HFFc6 (cell line): ENCODE measurements at regions not wholly inside any gene's neighbourhood (a gene's known extent, or its start where the extent isn't known, plus 50 kb on each side); places are given as distances from the start of the nearest gene placed in this dataset.

ENCODE experiments used
- DNase-seq: peaks from one replicate; pipeline ENCODE4 v3.0.0-alpha.2; 2018
- H3K27ac Mint-ChIP-seq: 2 replicates; pipeline ENCODE4 v1.8.0; 2020; ENCODE audit warnings: mild to moderate bottlenecking, mixed read lengths
- H3K27me3 Mint-ChIP-seq: 2 replicates; pipeline ENCODE4 v1.8.0; 2021; ENCODE audit warnings: mild to moderate bottlenecking, moderate library complexity, mixed read lengths; ENCODE audit not compliant: insufficient read depth
- H3K36me3 Mint-ChIP-seq: 2 replicates; pipeline ENCODE4 v1.8.0; 2021; ENCODE audit warnings: low read depth, mixed read lengths
- H3K4me1 Mint-ChIP-seq: 2 replicates; pipeline ENCODE4 v1.8.0; 2020; ENCODE audit warnings: low read depth, mixed read lengths
- H3K4me3 Mint-ChIP-seq: 2 replicates; pipeline ENCODE4 v1.8.0; 2020; ENCODE audit warnings: mild to moderate bottlenecking, moderate library complexity, mixed read lengths
- H3K9me3 Mint-ChIP-seq: 2 replicates; pipeline ENCODE4 v1.8.0; 2020; ENCODE audit warnings: mild to moderate bottlenecking, mixed read lengths
- TF ChIP-seq, protein P1 (sequence below): fragments of 200-600 bp; sonication (generic); IDR thresholded peaks from 2 replicates; pipeline ENCODE4 v1.5.0; 2021; ENCODE audit warnings: antibody characterized with exemption, mild to moderate bottlenecking

DNA sequence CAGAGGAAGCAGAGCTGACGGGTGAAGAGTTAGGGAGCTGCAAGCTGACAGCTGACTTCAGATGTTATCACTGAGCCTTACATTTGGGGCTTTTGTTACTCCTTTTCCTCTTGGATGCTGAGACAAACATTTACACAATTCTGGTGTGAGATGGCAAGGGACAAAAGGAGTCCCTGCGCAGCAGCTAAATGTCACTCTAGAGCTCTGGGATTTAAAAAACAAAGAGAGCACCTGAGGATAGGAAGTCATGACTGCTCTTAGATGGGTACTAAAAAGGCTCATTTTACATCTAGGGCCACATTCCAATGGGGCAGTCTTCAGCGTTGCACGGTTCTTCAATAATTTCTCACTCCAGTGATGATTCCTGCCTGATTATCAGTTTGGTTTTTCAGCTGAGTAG, 204.5 kb downstream of the RAB38 start:
- Mint-ChIP-seq H3K27me3 (peaks cover 3% of the 10 kb centered on the region; the same call in 1 of the 2 replicates), H3K27ac (no peak overlapping the region), H3K9me3 (no peaks in the 10 kb centered on the region), H3K4me3 (no peak overlapping the region), H3K36me3 (no peaks in the 10 kb centered on the region), H3K4me1 (no peaks in the 10 kb centered on the region)
- DNase-seq: no peak
- TF ChIP-seq, protein P1, sequence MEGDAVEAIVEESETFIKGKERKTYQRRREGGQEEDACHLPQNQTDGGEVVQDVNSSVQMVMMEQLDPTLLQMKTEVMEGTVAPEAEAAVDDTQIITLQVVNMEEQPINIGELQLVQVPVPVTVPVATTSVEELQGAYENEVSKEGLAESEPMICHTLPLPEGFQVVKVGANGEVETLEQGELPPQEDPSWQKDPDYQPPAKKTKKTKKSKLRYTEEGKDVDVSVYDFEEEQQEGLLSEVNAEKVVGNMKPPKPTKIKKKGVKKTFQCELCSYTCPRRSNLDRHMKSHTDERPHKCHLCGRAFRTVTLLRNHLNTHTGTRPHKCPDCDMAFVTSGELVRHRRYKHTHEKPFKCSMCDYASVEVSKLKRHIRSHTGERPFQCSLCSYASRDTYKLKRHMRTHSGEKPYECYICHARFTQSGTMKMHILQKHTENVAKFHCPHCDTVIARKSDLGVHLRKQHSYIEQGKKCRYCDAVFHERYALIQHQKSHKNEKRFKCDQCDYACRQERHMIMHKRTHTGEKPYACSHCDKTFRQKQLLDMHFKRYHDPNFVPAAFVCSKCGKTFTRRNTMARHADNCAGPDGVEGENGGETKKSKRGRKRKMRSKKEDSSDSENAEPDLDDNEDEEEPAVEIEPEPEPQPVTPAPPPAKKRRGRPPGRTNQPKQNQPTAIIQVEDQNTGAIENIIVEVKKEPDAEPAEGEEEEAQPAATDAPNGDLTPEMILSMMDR: no peak

DNA sequence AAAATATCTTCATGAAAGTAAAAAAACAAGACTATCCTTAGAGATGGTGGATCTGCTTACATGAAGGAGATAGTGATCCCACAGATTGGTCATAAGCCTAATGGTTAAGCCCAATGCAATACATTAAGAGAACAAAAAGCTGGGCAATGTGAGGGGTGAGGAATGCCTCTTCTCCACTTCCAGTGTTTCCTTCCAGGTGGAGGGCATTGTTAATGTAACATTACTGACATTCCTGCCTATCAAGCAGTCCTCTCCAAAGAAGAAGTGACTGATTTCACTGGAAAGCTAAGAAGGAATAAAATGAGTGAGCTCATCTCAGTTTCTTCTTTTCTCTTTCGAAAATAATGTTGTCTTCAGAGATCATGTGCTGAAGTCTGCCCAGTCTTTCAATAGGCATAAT, 207.8 kb downstream of the RAB38 start:
- H3K4me1 Mint-ChIP-seq: no peaks in the 10 kb centered on the region
- no peak for DNase-seq
- no peaks in the 10 kb centered on the region for H3K36me3 Mint-ChIP-seq
- H3K4me3 Mint-ChIP-seq: no peak overlapping the region
- H3K9me3 Mint-ChIP-seq: no peaks in the 10 kb centered on the region
- peaks cover 3% of the 10 kb centered on the region; the same call in 1 of the 2 replicates for H3K27me3 Mint-ChIP-seq
- H3K27ac Mint-ChIP-seq: no peak overlapping the region
- TF ChIP-seq, protein P1: no peak

DNA sequence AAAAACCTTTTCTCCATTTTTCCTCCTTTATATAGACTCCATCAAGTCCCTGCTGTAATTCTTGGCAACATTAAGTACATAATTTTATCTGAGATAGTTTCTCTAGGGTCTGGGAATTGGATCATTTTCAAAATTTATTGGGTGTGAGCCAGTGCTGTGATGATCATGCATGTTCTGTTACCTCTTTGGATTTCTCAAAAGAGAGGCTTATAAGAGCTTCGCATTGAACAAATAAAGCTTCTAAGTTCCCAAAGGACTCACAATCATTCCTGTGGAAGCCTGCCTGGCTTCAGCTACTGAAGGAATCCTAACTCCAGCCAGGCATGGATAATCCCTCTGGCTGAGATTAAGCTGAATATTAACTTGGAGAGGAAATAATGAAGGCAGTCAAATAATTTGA, 208.5 kb downstream of the RAB38 start:
- H3K9me3 Mint-ChIP-seq: no peaks in the 10 kb centered on the region
- no peaks in the 10 kb centered on the region for H3K4me1 Mint-ChIP-seq
- TF ChIP-seq, protein P1: no peak
- DNase-seq: no peak
- no peaks in the 10 kb centered on the region for H3K36me3 Mint-ChIP-seq
- no peak overlapping the region for H3K27ac Mint-ChIP-seq
- peaks cover 3% of the 10 kb centered on the region; the same call in 1 of the 2 replicates for H3K27me3 Mint-ChIP-seq
- no peak overlapping the region for H3K4me3 Mint-ChIP-seq

DNA sequence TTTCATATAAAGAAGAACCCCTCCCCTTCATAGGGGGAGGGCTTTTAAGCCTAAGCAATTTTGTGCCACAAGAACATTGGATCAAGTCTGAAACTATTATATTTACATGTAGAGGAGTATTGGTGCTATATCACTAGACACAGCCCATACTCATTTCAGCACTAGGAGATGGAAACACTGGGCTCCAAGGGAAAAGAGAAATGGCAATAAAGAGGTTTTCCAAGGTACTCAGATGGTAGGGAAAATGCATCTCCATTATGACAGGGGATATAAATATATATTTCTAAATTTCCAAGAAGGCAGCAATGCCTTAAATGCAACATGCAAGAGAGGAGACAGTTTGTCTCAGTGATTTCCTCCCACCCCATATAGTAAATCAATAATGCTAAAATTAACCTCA, 209.0 kb downstream of the RAB38 start:
- TF ChIP-seq, protein P1: no peak
- Mint-ChIP-seq H3K9me3 (no peaks in the 10 kb centered on the region), H3K27ac (no peak overlapping the region), H3K36me3 (no peaks in the 10 kb centered on the region), H3K4me3 (no peak overlapping the region), H3K4me1 (no peaks in the 10 kb centered on the region), H3K27me3 (peaks cover 3% of the 10 kb centered on the region; the same call in 1 of the 2 replicates)
- no peak for DNase-seq

DNA sequence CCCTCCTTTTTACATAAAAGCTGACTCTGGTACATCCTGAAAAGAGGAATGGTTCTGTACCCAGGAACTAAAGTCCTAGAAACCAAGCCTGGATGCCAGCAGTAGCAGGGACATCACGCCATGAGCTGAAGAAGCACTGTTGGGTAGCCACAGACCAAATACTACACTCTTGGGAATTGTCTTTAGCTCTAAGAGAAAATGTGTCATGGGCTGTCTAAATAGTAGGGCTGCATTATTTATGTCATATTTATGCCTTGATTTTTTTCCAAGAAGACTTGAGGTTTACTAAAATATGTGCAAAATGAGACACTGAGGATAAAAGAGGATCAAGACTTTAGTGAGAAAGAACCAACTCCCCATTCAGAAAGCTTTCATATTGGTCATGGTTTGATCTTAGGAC, 213.6 kb downstream of the RAB38 start:
- TF ChIP-seq, protein P1: no peak

DNA sequence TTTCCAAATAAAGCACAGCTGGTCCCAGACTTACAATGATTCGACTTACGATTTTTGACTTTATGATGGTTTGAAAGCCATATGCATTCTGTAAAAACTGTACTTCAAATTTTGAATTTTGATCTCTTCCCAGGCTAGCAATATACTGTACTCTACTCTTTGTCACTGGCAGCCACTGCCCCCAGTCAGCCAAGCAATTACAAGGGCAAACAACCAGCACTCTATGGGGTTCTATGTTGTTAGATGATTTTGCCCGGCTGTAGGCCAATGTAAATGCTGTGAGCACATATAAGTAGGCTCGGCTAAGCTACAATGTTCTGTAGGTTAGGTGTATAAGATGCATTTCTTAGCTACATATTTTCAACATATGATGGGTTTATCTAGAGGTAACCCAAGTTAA, 217.3 kb downstream of the RAB38 start:
- TF ChIP-seq, protein P1: no peak
- H3K9me3 Mint-ChIP-seq: no peaks in the 10 kb centered on the region
- H3K4me3 Mint-ChIP-seq: no peak overlapping the region
- no peak overlapping the region for H3K27ac Mint-ChIP-seq
- no peak for DNase-seq
- no peaks in the 10 kb centered on the region for H3K36me3 Mint-ChIP-seq
- H3K4me1 Mint-ChIP-seq: no peaks in the 10 kb centered on the region
- no peaks in the 10 kb centered on the region for H3K27me3 Mint-ChIP-seq

More for the DNA sequence above, 213.6 kb downstream of the RAB38 start:
- Mint-ChIP-seq H3K4me3 (no peak overlapping the region), H3K9me3 (no peaks in the 10 kb centered on the region), H3K27me3 (0 out of 2 replicates have a peak, but pooled peaks cover under 1% of the 10 kb centered on the region), H3K36me3 (no peaks in the 10 kb centered on the region), H3K27ac (no peak overlapping the region), H3K4me1 (no peaks in the 10 kb centered on the region)
- DNase-seq: no peak
